ENCODE measurements at regions not wholly inside any gene's neighbourhood (a gene's known extent, or its start where the extent isn't known, plus 50 kb on each side); places are given as distances from the start of the nearest gene placed in this dataset.
"Not testable (repeated sequence)": the region's sequence is repeated elsewhere in the genome, so short reads cannot be mapped to it uniquely, and the experiment has no call there.

DNA sequence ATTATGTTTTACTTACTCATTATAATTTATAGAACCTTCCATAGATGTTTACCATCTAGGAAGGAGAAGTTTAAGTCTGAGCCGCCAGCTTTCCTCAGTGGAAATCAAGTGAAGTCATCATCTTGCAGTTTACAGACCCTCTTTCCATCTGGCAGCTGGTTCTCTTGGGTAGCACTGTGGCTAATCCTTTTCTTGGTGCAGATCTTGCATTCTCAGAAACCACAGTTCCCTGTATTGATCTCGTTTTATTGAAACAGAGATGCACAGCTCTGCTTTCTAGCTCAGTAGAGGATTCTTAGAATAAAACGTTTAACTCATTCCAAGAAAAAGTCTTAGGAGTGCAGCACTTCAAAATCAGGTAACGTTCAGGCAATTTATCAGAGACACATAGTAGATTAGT, 1154.7 kb downstream of the FOXD4L5 start:
- H3K27ac ChIP-seq (ENCODE audit: low read length); H3K27me3 ChIP-seq (ENCODE audit: control insufficient read depth, insufficient read depth); H3K4me3 ChIP-seq (ENCODE audit: low read length); H3K4me1 ChIP-seq (ENCODE audit: control insufficient read depth, insufficient read depth, low read length); intact Hi-C loops (cut with DNase I); H3K9me3 ChIP-seq (ENCODE audit: control insufficient read depth, low read length); DNase-seq; ATAC-seq: not testable (repeated sequence)
- 22% methylated on average over 4 of the region's 4 CpGs for WGBS

DNA sequence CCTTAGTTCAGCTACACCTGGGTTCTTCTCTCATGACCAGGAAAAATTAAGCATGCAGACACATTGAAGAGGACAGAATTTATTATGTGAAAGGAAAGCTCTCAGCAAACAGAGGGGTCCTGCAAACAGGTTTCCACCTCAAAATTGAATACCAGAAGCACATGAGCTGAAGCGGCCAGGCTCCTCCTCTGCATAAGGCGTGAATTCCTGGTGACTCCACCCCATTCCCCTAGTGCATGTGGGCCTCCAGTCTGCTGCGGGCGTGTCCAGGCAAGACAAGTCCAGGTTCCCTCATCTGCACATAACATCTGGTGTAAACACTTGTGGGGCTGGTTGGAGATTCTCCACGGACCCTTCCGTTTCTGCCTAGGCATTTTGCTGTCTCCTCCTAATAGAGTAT, 1156.4 kb downstream of the FOXD4L5 start:
- Histone ChIP-seq H3K4me3 (ENCODE audit: low read length) (no peak overlapping the region), H3K9me3 (ENCODE audit: control insufficient read depth, low read length) (no peaks in the 10 kb centered on the region), H3K27ac (ENCODE audit: low read length) (no peak overlapping the region), H3K27me3 (ENCODE audit: control insufficient read depth, insufficient read depth) (no peaks in the 10 kb centered on the region), H3K4me1 (ENCODE audit: control insufficient read depth, insufficient read depth, low read length) (no peaks in the 10 kb centered on the region)
- intact Hi-C loops (cut with DNase I): no loop called here
- no peak for DNase-seq
- ATAC-seq: no peak
- 80% methylated on average over 6 of the region's 6 CpGs for WGBS

DNA sequence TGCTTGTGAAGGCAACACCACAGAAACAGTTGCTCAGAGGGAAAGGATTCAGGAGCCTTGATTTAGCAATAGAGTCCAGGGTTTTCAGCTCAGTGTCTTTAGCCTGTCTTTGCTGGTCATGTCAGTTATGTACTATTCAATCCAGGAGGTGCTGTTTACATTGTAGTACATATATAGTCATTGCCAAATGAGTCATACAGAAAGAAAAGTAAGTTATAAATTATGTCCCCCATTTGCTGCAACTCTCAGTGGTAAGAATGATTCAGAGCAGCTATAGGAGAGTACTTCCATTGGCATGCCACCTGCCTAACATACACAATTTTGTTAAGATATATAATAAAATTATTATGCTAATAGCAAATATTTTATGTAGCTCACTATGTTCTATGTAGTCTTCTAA, 1163.4 kb downstream of the FOXD4L5 start:
- H3K4me1 ChIP-seq (ENCODE audit: control insufficient read depth, insufficient read depth, low read length); H3K27me3 ChIP-seq (ENCODE audit: control insufficient read depth, insufficient read depth); H3K9me3 ChIP-seq (ENCODE audit: control insufficient read depth, low read length); DNase-seq; H3K4me3 ChIP-seq (ENCODE audit: low read length); H3K27ac ChIP-seq (ENCODE audit: low read length); ATAC-seq; intact Hi-C loops (cut with DNase I): not testable (repeated sequence)

DNA sequence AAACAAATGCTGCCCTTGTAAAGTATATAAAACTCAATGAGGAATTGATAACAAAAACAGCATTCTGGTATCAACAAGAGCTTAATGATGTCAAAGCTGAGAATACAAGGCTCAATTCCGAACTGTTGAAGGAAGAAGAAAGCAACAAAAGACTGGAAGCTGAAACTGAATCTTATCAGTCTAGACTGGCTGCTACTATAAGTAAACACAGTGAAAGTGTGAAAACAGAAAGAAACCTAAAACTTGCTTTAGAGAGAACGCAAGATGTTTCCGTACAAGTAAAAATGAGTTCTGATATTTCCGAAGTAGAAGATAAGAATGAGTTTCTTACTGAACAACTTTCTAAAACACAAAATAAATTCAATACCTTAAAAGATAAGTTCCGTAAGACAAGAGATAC, 1167.7 kb downstream of the FOXD4L5 start:
- H3K27ac ChIP-seq (ENCODE audit: low read length); H3K27me3 ChIP-seq (ENCODE audit: control insufficient read depth, insufficient read depth); DNase-seq; ATAC-seq; intact Hi-C loops (cut with DNase I); H3K4me3 ChIP-seq (ENCODE audit: low read length); H3K4me1 ChIP-seq (ENCODE audit: control insufficient read depth, insufficient read depth, low read length); H3K9me3 ChIP-seq (ENCODE audit: control insufficient read depth, low read length): not testable (repeated sequence)
- 80% methylated on average over 5 of the region's 5 CpGs for WGBS

DNA sequence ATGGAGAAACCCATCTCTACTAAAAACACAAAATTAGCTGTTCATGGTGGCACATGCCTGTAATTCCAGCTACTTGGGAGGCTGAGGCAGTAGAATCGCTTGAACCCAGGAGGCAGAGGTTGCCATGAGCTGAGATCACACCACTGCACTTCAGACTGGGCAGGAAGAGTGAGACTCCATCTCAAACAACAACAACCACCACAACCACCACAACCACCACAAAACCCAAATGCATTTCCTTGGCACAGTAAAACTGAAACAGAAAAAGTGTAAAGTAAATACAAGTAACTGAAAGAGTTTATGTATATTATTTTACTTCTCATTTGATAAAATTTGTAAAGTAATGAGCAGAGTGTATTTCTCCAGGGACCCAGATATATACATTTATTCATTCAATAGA, 1177.1 kb downstream of the FOXD4L5 start:
- DNase-seq; intact Hi-C loops (cut with DNase I); H3K4me1 ChIP-seq (ENCODE audit: control insufficient read depth, insufficient read depth, low read length); H3K9me3 ChIP-seq (ENCODE audit: control insufficient read depth, low read length); ATAC-seq; H3K27me3 ChIP-seq (ENCODE audit: control insufficient read depth, insufficient read depth); H3K4me3 ChIP-seq (ENCODE audit: low read length); H3K27ac ChIP-seq (ENCODE audit: low read length): not testable (repeated sequence)
- 25% methylated on average over 1 of the region's 1 CpG for WGBS

DNA sequence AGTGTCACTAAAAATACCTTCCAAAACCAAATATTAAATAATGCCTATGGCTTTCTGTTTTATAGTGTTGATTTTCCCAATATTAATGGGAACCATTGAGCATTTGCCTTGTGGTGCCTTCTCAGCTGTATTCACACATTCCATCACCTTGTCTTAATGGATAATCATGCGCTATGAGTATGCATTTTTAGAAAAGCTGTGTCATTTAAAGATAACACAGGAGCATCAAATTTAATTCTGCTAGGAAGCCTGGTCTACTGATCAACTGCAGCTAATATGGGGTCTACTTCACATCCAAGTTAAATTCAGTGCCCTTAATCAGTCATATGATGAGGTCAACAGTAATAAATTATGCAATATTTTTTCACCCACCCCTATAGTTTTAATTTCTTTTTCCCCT, 1177.8 kb downstream of the FOXD4L5 start:
- H3K4me3 ChIP-seq (ENCODE audit: low read length); H3K27me3 ChIP-seq (ENCODE audit: control insufficient read depth, insufficient read depth); intact Hi-C loops (cut with DNase I); DNase-seq; H3K9me3 ChIP-seq (ENCODE audit: control insufficient read depth, low read length); ATAC-seq; H3K27ac ChIP-seq (ENCODE audit: low read length); H3K4me1 ChIP-seq (ENCODE audit: control insufficient read depth, insufficient read depth, low read length): not testable (repeated sequence)
- 77% methylated on average over 1 of the region's 1 CpG for WGBS

DNA sequence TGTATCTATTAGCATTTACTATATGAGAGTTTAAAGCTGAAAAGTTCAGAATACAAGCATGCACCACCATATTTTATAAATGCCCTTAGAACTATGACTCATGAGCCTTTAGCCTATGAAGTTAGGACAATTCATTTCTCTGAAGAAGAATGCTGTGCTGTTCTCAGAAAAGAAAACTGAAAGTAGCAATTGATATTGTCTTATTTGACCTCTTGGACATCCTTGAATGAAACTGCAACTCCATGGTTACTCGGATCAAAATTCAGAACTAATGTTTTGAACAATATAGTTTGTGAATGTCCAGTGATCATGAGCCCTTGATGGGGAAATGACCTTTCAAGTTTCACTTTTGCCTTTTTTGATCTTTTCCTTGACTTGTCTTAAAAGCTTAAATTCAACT, 1179.8 kb downstream of the FOXD4L5 start:
- H3K27ac ChIP-seq (ENCODE audit: low read length); ATAC-seq; DNase-seq; H3K9me3 ChIP-seq (ENCODE audit: control insufficient read depth, low read length); H3K27me3 ChIP-seq (ENCODE audit: control insufficient read depth, insufficient read depth); intact Hi-C loops (cut with DNase I); H3K4me1 ChIP-seq (ENCODE audit: control insufficient read depth, insufficient read depth, low read length); H3K4me3 ChIP-seq (ENCODE audit: low read length): not testable (repeated sequence)
- WGBS: 49% methylated on average over 1 of the region's 1 CpG

DNA sequence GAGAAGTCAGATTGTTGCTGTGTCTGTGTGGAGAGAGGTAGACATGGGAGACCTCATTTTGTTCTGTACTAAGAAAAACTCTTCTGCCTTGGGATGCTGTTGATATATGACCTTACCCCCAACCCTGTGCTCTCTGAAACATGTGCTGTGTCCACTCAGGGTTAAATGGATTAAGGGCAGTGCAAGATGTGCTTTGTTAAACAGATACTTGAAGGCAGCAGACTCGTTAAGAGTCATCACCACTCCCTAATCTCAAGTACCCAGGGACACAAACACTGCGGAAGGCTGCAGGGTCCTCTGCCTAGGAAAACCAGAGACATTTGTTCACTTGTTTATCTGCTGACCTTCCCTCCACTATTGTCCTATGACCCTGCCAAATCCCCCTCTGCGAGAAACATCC, 1183.5 kb downstream of the FOXD4L5 start:
- DNase-seq; intact Hi-C loops (cut with DNase I); H3K9me3 ChIP-seq (ENCODE audit: control insufficient read depth, low read length); H3K27me3 ChIP-seq (ENCODE audit: control insufficient read depth, insufficient read depth); ATAC-seq; H3K4me3 ChIP-seq (ENCODE audit: low read length); H3K4me1 ChIP-seq (ENCODE audit: control insufficient read depth, insufficient read depth, low read length); H3K27ac ChIP-seq (ENCODE audit: low read length): not testable (repeated sequence)
- WGBS: 64% methylated on average over 3 of the region's 3 CpGs

DNA sequence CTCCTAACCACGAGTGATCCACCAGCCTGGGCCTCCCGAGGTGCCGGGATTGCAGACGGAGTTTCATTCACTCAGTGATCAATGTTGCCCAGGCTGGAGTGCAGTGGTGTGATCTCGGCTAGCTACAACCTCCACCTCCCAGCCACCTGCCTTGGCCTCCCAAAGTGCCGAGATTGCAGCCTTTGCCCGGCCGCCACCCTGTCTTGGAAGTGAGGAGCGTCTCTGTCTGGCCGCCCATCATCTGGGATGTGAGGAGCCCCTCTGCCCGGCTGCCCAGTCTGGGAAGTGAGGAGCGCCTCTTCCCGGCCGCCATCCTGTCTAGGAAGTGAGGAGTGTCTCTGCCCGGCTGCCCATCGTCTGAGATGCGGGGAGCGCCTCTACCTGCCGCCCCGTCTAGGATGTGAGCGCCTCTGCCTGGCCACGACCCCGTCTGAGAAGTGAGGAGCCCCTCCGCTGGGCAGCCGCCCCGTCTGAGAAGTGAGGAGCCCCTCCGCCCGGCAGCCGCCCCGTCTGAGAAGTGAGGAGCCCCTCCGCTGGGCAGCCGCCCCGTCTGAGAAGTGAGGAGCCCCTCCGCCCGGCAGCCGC, 1184.3 kb downstream of the FOXD4L5 start:
- intact Hi-C loops (cut with DNase I); H3K4me3 ChIP-seq (ENCODE audit: low read length); H3K4me1 ChIP-seq (ENCODE audit: control insufficient read depth, insufficient read depth, low read length); H3K27ac ChIP-seq (ENCODE audit: low read length); ATAC-seq; H3K9me3 ChIP-seq (ENCODE audit: control insufficient read depth, low read length); H3K27me3 ChIP-seq (ENCODE audit: control insufficient read depth, insufficient read depth): not testable (repeated sequence)
- DNase-seq: peak in 2 of 3 donors; percentile 18 to 30
- 86% methylated on average over 36 of the region's 36 CpGs for WGBS

DNA sequence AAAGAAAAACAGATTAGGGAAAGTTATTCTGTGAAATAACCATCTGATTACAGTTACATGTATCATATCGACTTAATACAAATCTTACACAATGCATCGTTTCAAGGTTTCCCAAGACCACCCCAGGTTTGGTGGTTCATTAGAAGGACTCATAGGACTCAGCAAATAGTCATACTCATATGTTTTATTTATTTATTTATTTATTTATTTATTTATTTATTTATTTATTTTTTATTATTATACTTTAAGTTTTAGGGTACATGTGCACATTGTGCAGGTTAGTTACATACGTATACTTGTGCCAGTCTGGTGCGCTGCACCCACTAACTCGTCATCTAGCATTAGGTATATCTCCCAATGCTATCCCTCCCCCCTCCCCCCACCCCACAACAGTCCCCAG, 1199.0 kb downstream of the FOXD4L5 start:
- WGBS: 79% methylated on average over 5 of the region's 5 CpGs
- ATAC-seq; H3K27me3 ChIP-seq (ENCODE audit: control insufficient read depth, insufficient read depth); H3K4me3 ChIP-seq (ENCODE audit: low read length); DNase-seq; H3K4me1 ChIP-seq (ENCODE audit: control insufficient read depth, insufficient read depth, low read length); H3K9me3 ChIP-seq (ENCODE audit: control insufficient read depth, low read length); H3K27ac ChIP-seq (ENCODE audit: low read length); intact Hi-C loops (cut with DNase I): not testable (repeated sequence)

DNA sequence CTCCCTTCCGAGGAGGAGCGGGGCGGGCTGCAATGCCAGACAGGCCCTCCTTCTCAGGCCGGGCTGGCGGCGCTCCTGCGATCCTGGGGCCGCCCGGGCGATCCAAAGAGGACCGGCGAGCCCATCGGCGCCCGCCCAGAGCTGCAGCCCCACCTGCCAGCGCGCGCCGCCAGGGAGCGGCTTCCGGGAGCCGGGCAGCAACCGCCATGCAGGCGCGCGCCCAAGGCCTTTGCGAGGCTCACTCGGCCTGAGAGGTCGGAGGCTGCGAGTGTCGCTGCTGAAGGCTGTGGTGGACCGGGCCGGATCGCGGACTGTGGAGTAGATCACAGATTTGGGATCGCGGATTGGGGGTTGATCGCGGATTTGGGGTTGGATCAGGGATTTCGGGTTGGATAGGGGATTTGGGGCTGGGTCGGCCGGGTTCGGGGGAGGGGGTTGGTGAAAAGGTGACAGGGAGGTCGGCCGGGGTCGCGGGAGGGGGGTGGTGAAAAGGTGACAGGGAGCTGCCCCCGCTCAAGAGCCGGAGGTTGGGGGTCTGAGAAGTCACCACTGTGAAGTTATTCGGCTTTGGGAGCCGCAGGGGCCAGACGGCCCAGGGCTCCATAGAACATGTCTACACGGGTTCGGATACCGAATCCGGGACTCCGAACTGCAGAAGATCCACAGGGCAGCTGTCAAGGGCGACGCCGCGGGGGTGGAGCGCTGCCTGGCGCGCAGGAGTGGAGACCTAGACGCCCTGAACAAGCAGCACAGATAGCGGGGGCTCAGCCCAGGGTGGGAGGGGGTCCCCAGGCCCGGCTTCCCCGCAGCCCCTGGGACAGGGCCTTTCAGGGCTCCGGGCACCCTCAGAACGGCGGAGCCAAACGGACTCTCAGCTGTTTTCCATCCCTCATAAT, 1213.4 kb downstream of the FOXD4L5 start:
- H3K9me3 ChIP-seq (ENCODE audit: control insufficient read depth, low read length); H3K27me3 ChIP-seq (ENCODE audit: control insufficient read depth, insufficient read depth); H3K27ac ChIP-seq (ENCODE audit: low read length); intact Hi-C loops (cut with DNase I); H3K4me3 ChIP-seq (ENCODE audit: low read length); H3K4me1 ChIP-seq (ENCODE audit: control insufficient read depth, insufficient read depth, low read length); ATAC-seq: not testable (repeated sequence)
- peak in 1 of 3 donors; percentile 43 for DNase-seq
- 64% methylated on average over 72 of the region's 72 CpGs for WGBS

All from right cardiac atrium (tissue), 5 donors.